GM18861 (cell line): ENCODE measurements at regions not wholly inside any gene's neighbourhood (a gene's known extent, or its start where the extent isn't known, plus 50 kb on each side); places are given as distances from the start of the nearest gene placed in this dataset.

Source experiments
- ATAC-seq: cut with Tn5 transposase; IDR thresholded peaks from one replicate; pipeline ENCODE4 v1.9.1; 2021; ENCODE audit not compliant: unreplicated experiment

GRCh38 chr11:15723966-15724365, 609.2 kb downstream of the INSC start:
- no peak for ATAC-seq

- no peak for ATAC-seq
These were observed 609.9 kb downstream of the INSC start for GRCh38 chr11:15724601-15725000.

GRCh38 chr11:15725246-15725645, 610.5 kb downstream of the INSC start:
- no peak for ATAC-seq

DNA sequence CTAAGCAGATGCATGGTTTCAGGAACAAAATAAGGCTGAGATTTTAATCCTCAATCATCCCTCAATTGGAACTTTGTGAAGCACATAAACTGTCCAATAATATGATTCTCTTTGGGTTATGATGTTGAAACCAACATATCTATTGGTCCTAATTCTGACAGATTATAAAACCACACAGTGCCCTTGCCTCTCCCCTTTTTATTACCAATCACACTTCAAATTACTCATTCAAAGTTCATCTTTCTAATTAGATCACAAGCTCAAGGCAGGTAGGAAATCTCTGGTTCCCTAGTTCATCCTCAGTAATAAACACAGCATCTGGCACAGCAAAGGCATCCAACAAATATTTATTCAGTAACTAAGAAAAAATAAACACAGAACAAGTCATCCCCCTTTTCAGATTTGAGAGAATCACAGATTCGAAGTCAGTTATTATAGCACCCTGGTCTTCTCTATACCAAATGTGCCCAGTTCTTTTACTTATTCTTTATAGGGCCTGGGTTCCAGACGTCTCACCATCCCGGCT, 611.6 kb downstream of the INSC start:
- no peak for ATAC-seq

DNA sequence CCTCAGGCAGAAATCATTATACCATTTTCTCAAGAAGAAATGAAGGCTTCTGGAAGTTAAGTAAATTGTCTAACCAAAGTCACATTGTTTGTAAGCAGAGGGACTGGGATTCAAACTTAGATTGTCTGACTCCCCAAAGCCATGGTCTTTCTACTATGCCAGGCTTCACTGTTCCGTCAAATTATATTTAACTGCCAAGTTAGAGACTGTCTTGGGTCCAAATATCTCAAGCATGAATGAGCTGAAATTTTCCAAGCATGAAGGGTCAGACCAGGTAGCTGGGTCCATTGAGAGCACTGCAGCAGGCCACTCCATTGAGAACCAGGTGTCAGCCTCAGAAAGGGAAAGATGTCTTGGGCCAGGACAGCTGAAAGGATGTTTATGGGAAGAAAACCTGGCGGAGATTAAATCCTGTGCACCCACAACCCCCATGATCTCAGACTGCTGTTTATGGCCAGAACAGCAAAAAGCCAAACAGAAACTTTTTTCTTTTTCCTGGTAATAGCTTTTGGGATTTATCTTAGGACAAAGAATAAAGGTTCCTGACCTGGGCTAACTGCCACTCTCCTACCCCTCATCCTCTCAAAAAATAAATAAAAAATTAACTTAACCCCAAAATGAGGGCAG, 612.3 kb downstream of the INSC start:
- ATAC-seq: no peak

GRCh38 chr11:15727520-15727914, 612.8 kb downstream of the INSC start:
- ATAC-seq: no peak

GRCh38 chr11:15728207-15728606, 613.5 kb downstream of the INSC start:
- ATAC-seq: no peak

DNA sequence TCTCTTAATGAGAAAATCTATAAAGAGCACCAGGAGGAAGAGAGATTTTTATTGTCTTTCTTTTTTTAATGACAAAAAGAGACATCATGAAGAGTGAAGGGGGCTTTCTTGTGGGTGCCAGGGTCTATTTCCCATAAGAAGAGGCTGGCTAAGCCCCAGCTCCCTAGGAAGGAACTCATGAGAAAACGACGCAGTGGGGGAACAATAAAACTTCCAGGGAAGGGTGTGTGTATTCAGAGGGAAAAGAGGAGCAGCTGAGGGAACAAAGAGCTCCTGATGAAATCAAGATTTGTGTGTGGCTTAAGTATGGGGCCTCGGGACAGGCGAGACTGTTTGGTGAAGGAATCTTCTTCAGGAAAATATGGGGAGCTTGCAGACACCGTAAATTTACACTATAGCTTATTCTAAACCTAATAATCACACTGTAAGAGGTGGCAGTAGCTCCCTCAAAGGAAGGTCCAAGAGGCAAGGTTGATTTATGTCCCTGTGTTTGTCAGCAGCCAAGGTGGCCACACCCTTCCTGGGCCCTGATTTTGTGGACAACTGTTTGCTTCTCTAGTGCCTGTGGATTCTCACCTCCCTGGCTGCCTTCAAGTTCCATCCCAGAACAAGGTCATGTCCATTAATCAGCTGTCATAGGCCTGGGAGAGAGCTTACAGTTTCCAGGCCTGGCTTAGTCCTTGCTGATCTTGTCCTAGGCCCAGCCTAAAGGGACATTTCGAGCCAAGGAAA, 615.7 kb downstream of the INSC start:
- no peak for ATAC-seq

GRCh38 chr11:15730995-15731385, 616.3 kb downstream of the INSC start:
- ATAC-seq: no peak

- no peak for ATAC-seq
These were observed 620.6 kb downstream of the SOX6 start for GRCh38 chr11:15735706-15736105.

- ATAC-seq: no peak
These were observed 619.0 kb downstream of the SOX6 start for GRCh38 chr11:15737320-15737719.

GRCh38 chr11:15738931-15739330, 617.4 kb downstream of the SOX6 start:
- no peak for ATAC-seq

GRCh38 chr11:15742626-15743519, 613.5 kb downstream of the SOX6 start:
- ATAC-seq: no peak

DNA sequence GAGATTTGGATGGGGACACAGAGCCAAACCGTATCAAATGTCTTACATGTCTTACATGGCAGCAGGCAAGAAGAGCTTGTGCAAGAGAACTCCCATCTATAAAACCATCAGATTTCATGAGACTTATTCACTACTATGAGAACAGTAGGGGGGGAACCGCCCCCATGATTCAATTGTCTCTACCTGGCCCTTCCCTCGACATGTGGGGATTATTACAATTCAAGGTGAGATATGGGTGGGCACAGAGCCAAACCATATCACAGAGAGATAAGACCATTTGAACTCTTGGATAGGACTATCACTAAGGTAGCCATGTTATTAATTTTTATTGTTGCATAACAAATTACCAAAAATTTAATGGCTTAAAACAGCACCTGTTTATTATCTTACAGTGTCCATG, 611.7 kb downstream of the SOX6 start:
- no peak for ATAC-seq

DNA sequence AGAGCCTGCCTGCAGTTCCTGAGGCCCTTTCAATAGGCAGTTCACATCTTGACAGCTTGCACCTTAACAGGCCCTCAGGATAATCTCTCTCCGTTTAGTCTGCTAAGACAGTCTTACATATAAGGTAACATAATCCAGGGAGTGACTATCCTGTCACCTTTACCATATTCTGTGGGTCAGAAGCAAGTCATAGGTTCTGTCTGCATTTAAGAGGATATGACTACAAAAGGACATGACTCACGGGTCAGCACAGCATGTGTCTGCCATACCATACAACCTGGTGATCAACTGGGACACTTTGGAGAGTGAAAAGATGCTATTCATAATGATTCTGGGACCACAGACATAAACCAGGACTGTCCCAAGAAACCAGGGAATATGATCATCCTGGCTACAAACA, 611.1 kb downstream of the SOX6 start:
- ATAC-seq: no peak

GRCh38 chr11:15747671-15748070, 608.7 kb downstream of the SOX6 start:
- ATAC-seq: no peak

GRCh38 chr11:15748132-15748531, 608.2 kb downstream of the SOX6 start:
- ATAC-seq: no peak

- no peak for ATAC-seq
These were observed 607.6 kb downstream of the SOX6 start for GRCh38 chr11:15748741-15749140.

- ATAC-seq: no peak
These were observed 605.6 kb downstream of the SOX6 start for GRCh38 chr11:15750535-15751308.

DNA sequence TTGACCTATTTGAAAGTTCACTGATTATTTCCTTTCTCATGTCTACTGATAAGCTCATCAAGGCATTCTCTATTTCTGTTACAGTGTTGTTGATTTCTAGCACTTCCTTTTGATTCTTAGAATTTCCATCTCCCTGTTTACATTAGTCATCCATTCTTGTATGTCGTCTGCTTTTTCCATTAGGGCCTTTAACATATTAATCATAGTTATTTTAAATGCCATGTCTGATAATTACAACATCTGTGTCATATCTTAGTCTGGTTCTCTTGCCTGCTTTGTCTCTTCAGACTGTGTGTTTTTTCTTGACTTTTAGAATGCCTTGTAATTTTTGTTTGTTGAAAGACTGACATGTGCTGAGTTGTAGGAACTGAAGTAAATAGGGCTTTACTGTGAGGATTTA, 602.1 kb downstream of the SOX6 start:
- ATAC-seq: no peak
